SU-DHL-6 (cell line): ENCODE measurements at regions not wholly inside any gene's neighbourhood (a gene's known extent, or its start where the extent isn't known, plus 50 kb on each side); places are given as distances from the start of the nearest gene placed in this dataset.

Source experiments
- H2AFZ ChIP-seq: fragments of 200-600 bp; sonication (generic); 2 replicates; pipeline ENCODE4 v1.6.1; 2014; ENCODE audit warnings: low read depth, mild to moderate bottlenecking, moderate library complexity, mixed read lengths, antibody characterized with exemption, low read length; ENCODE audit not compliant: severe bottlenecking
- H3F3A ChIP-seq: fragments of 200-600 bp; shearing (Covaris generic); 2 replicates; pipeline ENCODE4 v1.6.0; 2016; ENCODE audit warnings: antibody characterized with exemption, mild to moderate bottlenecking; ENCODE audit not compliant: insufficient read depth
- H3K27ac ChIP-seq: fragments of 200-600 bp; sonication (generic); 2 replicates; pipeline ENCODE4 v1.5.1; 2016; ENCODE audit warnings: low read depth, mild to moderate bottlenecking, low read length, moderate library complexity, mixed read lengths
- H3K27me3 ChIP-seq: fragments of 200-600 bp; sonication (generic), shearing (Covaris generic); 2 replicates; pipeline ENCODE4 v1.6.0; 2014; ENCODE audit warnings: mild to moderate bottlenecking, low read length
- H3K36me3 ChIP-seq: fragments of 200-600 bp; sonication (generic); 2 replicates; pipeline ENCODE4 v1.6.1; 2014; ENCODE audit warnings: mild to moderate bottlenecking, low read length, mixed read lengths
- H3K4me2 ChIP-seq: fragments of 300-600, 200-600 bp; shearing (Covaris generic), sonication (generic); 2 replicates; pipeline ENCODE4 v1.6.0; 2014; ENCODE audit warnings: low read length, low read depth, mild to moderate bottlenecking; ENCODE audit not compliant: poor library complexity, severe bottlenecking
- H3K4me3 ChIP-seq: fragments of 200-600 bp; sonication (generic); 2 replicates; pipeline ENCODE4 v1.5.1; 2014; ENCODE audit warnings: antibody characterized with exemption, low read length, mild to moderate bottlenecking, mixed read lengths; ENCODE audit not compliant: insufficient read depth, poor library complexity, severe bottlenecking
- H3K79me2 ChIP-seq: fragments of 200-600 bp; sonication (generic); 2 replicates; pipeline ENCODE4 v1.6.1; 2014; ENCODE audit warnings: mild to moderate bottlenecking, low read length, moderate library complexity; ENCODE audit not compliant: insufficient read depth
- H3K9ac ChIP-seq: fragments of 200-600 bp; sonication (generic); 2 replicates; pipeline ENCODE4 v1.7.0; 2014; ENCODE audit warnings: mild to moderate bottlenecking, low read length
- H3K9me2 ChIP-seq: fragments of 200-600 bp; sonication (generic); replicated peaks from 2 replicates; pipeline ENCODE4 v1.6.1; 2014; ENCODE audit warnings: low read length; ENCODE audit not compliant: insufficient read depth
- H3K9me3 ChIP-seq: fragments of 200-600 bp; sonication (generic); 2 replicates; pipeline ENCODE4 v1.6.1; 2014; ENCODE audit warnings: low read length, mixed read lengths; ENCODE audit not compliant: insufficient read depth
- H4K20me1 ChIP-seq: fragments of 200-600 bp; sonication (generic); 2 replicates; pipeline ENCODE4 v1.6.1; 2014; ENCODE audit warnings: low read depth, mild to moderate bottlenecking, antibody characterized with exemption, low read length, moderate library complexity, mixed read lengths
- CTCF ChIP-seq: fragments of 200-600 bp; sonication (generic); IDR thresholded peaks from one replicate; pipeline ENCODE4 v1.5.1; 2017; ENCODE audit warnings: antibody characterized with exemption, mild to moderate bottlenecking, low read length, moderate library complexity; ENCODE audit not compliant: insufficient read depth, poor library complexity, severe bottlenecking
- EZH2phosphoT487 ChIP-seq: fragments of 200-600 bp; sonication (generic), shearing (Covaris generic); conservative IDR thresholded peaks from 2 replicates; pipeline ENCODE4 v1.6.1; 2018; ENCODE audit warnings: mild to moderate bottlenecking, antibody characterized with exemption, low read length, moderate library complexity, mixed read lengths

GRCh38 chr6:221531-222349, 70.5 kb upstream of the DUSP22 start:
- Histone ChIP-seq H3K9me2 (no peaks in the 10 kb centered on the region), H3K9me3 (no peaks in the 10 kb centered on the region), H3K36me3 (no peaks in the 10 kb centered on the region), H3K27me3 (no peaks in the 10 kb centered on the region), H3K27ac (no peak overlapping the region), H3K4me3 (no peak overlapping the region), H3K9ac (no peak overlapping the region), H4K20me1 (no peaks in the 10 kb centered on the region), H3K4me2 (no peak overlapping the region), H2AFZ (no peak overlapping the region), H3F3A (no peaks in the 10 kb centered on the region), H3K79me2 (no peaks in the 10 kb centered on the region)
- TF ChIP-seq EZH2phosphoT487 (no peak), CTCF (no peak)

- H3K36me3 ChIP-seq = no peaks in the 10 kb centered on the region
- H2AFZ ChIP-seq = no peak overlapping the region
- no peaks in the 10 kb centered on the region for H3K9me3 ChIP-seq
- no peaks in the 10 kb centered on the region for H3K79me2 ChIP-seq
- no peaks in the 10 kb centered on the region for H3K27me3 ChIP-seq
- no peak overlapping the region for H3K4me2 ChIP-seq
- TF ChIP-seq CTCF (no peak), EZH2phosphoT487 (0 out of 2 replicates have a peak, but pooled peaks have one; percentile 54)
- H3K9me2 ChIP-seq = no peaks in the 10 kb centered on the region
- no peak overlapping the region for H3K4me3 ChIP-seq
- no peak overlapping the region for H3K27ac ChIP-seq
- no peaks in the 10 kb centered on the region for H3F3A ChIP-seq
- H3K9ac ChIP-seq = no peak overlapping the region
- no peaks in the 10 kb centered on the region for H4K20me1 ChIP-seq
These were observed 69.8 kb upstream of the DUSP22 start for GRCh38 chr6:222468-222867.

GRCh38 chr6:223136-223535, 69.2 kb upstream of the DUSP22 start:
- Histone ChIP-seq H3K36me3 (no peaks in the 10 kb centered on the region), H2AFZ (no peak overlapping the region), H3K9ac (no peak overlapping the region), H3K27me3 (no peaks in the 10 kb centered on the region), H3K9me3 (no peaks in the 10 kb centered on the region), H3K4me3 (no peak overlapping the region), H3F3A (no peaks in the 10 kb centered on the region), H4K20me1 (no peaks in the 10 kb centered on the region), H3K27ac (no peak overlapping the region), H3K79me2 (no peaks in the 10 kb centered on the region), H3K9me2 (no peaks in the 10 kb centered on the region), H3K4me2 (no peak overlapping the region)
- TF ChIP-seq CTCF = no peak
- no peak for TF ChIP-seq EZH2phosphoT487
